ENCODE measurements at regions not wholly inside any gene's neighbourhood (a gene's known extent, or its start where the extent isn't known, plus 50 kb on each side); places are given as distances from the start of the nearest gene placed in this dataset.

DNA sequence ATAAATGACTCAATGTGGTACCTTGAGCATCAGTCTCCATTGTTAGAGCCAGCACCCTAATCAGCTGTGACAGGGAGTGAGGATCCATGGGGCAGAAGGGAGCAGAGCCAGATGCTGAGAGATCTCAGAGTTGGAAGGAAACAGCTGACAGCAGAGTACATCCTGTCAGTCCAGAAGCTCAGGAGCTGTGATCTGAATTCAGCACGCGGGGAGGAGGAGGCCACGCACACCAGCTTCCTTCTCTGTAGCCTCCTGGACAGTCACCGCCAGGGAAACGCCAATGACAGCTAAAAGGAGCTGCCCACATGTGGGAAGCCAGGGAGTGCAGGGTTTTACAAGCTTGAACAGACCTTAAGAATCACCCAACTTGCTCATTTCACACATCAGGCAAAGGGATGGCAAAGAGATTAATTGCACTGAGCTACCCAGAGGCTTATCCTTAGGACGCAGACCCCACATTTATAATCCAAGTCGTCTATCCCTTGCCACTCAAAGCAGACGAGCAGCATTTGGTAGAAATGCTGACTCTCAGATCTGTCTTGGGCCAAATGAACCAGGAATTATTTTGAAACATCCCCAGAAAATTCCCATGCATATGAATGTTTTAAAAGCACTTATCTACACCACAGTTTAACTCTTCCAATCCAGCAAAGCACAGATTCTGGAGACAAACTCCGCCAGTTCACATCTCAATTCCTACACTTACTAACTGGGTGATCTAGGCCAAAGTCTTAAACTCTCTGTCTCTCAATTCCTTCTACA lies 322.6 kb upstream of the TMTC1 start:
- no peak for DNase-seq (ENCODE audit: extremely low read depth in 1 of 2, low read depth in 1 of 2)

DNA sequence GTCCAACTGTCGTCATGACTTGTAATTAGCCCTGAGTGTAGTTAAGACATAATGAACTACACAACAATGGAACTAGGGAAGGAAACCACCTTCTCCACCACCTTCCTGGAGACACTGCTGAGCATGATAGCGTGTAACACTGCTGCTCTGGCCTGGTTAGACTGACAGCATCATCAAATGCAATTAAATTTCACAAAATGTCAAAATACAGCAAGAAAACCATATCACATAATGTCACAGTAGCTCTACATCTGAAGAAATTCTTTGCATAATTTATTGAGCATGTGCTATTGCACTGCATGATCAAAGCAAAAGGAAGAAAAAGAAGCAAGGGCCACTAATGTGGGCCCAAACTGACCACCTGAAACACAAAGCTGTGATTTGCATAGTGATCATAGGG lies 321.8 kb upstream of the TMTC1 start:
- DNase-seq (ENCODE audit: extremely low read depth in 1 of 2, low read depth in 1 of 2): no peak

DNA sequence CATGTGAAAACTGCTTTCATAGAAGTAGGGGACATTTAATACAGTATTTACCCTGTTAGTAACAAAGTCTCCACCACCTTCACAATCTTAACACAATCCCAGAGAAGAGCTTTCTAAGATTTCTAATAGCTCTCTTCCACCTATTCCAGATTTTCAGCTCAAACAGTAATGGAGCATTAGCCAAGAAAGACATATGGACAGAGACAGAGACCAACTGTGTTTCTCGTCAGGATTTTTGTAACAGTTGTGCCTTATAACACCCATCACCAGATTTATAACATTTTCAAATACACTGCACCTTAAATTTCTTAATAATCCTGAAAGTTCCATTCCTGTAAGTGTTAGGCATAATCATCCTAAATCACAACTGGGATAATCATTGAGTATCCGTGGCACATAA lies 321.2 kb upstream of the TMTC1 start:
- DNase-seq (ENCODE audit: extremely low read depth in 1 of 2, low read depth in 1 of 2): no peak

GRCh38 chr12:30100741-30101140 lies 317.0 kb upstream of the TMTC1 start:
- no peak for DNase-seq (ENCODE audit: extremely low read depth in 1 of 2, low read depth in 1 of 2)

DNA sequence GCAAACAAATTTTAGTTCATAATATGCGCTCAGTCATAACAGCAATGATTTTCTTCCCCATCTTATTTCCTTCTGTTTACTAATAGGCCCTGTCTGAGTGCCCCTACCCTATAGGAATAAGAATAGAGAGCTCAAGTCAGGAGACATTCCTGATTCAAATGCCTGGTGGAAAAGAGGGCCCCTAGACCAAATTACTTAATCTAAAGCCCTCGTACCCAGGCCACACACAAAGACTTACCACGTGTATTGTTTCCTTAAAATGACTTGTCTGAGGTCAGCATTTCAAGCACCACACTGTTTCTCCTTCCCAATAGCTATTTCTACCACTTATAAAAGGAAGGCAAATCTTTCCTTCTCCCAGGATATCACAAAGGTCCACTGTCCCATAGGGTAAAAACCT lies 314.9 kb upstream of the TMTC1 start:
- no peak for DNase-seq (ENCODE audit: extremely low read depth in 1 of 2, low read depth in 1 of 2)

- DNase-seq (ENCODE audit: extremely low read depth in 1 of 2, low read depth in 1 of 2): no peak
These were observed 311.8 kb upstream of the TMTC1 start for GRCh38 chr12:30095511-30095910.

- DNase-seq (ENCODE audit: extremely low read depth in 1 of 2, low read depth in 1 of 2): no peak
These were observed 309.4 kb upstream of the TMTC1 start for GRCh38 chr12:30092983-30093617.

GRCh38 chr12:30090258-30090657 lies 306.5 kb upstream of the TMTC1 start:
- no peak for DNase-seq (ENCODE audit: extremely low read depth in 1 of 2, low read depth in 1 of 2)

DNA sequence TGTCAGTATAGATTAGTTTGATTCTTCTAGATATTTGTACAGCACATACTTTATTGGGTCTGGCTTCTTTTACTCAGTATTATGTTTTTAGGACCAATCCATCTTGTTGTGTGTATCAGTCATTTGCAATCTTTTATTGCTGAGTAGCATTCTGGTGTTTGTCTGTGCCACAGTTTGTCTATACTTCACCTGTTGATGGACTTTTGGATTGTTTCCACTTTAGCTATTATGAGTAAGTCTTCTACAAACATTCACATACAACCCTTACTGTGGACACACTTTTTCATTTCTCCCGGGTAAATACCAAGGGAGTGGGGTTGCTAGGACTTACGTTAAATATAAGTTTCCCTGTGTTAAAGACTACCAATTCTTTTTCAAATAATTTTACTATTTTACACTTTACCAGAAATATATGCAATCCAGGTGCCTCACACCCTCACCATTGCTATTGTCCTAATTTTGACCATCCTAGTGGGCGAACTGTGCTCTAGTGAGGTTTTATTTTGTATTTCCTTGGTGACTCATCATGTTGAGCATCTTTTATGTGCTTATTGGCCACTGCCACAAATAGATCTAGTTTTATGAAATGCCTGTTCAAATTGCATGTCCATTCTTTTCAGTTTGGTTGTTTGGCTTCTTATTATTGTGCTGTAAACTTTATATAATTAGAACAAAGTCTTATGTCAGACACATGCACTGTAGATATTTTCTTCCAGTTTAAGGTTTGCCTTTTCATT lies 304.7 kb upstream of the TMTC1 start:
- no peak for DNase-seq (ENCODE audit: extremely low read depth in 1 of 2, low read depth in 1 of 2)

- no peak for DNase-seq (ENCODE audit: extremely low read depth in 1 of 2, low read depth in 1 of 2)
These were observed 298.6 kb upstream of the TMTC1 start for GRCh38 chr12:30082381-30082780.

GRCh38 chr12:30074916-30075315 lies 291.2 kb upstream of the TMTC1 start:
- DNase-seq (ENCODE audit: extremely low read depth in 1 of 2, low read depth in 1 of 2): no peak

DNA sequence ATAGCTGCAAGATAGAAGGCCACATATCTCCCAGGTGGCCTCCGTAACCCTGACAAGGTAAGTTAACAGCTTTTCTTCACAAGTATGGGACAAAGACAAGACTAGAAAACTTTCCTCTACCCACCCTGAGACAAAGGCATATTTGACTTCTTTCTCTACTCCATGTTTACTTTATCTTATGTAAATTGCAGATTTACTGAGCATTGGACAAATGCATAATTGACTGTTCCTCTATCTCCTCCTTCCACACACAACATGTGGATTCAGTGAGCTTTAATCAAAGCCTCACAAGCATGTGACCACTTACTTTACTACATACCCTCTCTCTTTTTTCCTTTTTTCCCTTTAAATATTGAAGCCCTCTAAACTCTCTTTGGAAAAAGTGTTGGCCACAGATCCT lies 289.1 kb upstream of the TMTC1 start:
- no peak for DNase-seq (ENCODE audit: extremely low read depth in 1 of 2, low read depth in 1 of 2)

DNA sequence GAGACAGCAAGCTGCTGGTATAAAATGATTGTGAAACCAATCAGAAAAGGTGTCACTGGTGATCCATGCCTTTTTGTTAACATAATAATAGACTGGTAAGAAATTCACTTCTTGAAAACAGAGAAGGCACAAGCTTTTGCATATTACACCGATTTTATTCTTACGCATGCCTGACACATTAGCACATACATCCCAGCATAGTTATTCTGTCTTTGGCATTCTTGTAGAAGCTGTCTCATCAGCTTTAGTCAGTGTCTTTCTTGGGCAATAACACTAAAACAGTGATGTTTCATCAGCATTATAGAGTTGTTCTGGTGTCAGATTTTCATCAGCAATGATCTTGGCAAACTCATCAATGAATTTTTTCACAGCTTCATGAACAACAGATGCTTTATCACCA lies 283.4 kb upstream of the TMTC1 start:
- no peak for DNase-seq (ENCODE audit: extremely low read depth in 1 of 2, low read depth in 1 of 2)

- no peak for DNase-seq (ENCODE audit: extremely low read depth in 1 of 2, low read depth in 1 of 2)
These were observed 281.2 kb upstream of the TMTC1 start for GRCh38 chr12:30064906-30065305.

DNA sequence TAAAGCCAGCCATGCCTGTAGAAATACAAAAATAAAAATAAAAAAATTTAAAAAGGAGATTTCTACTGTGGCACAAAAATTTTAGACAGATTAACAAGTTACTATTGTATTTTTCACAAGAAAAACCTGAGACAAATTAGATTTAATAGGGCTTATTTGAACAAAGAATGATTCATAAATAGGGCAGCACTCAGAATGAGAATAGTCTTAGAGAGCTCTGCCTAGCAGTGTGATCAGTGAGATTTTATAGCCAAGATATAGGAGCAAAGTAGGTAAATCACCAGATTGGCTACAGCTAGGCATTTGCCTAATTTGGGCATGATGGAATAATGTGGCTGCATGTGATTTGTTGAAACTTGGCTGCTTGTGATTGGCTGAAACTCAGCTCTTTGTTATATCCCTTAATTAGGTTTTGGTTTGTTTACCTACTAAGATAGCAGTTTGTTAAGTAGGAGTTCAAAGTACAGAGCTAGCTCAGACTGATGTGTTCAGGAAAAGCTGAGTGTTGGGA lies 279.7 kb upstream of the TMTC1 start:
- no peak for DNase-seq (ENCODE audit: extremely low read depth in 1 of 2, low read depth in 1 of 2)

- no peak for DNase-seq (ENCODE audit: extremely low read depth in 1 of 2, low read depth in 1 of 2)
These were observed 264.6 kb upstream of the TMTC1 start for GRCh38 chr12:30048371-30048770.

GRCh38 chr12:30047516-30048254 lies 263.9 kb upstream of the TMTC1 start:
- no peak for DNase-seq (ENCODE audit: extremely low read depth in 1 of 2, low read depth in 1 of 2)

DNA sequence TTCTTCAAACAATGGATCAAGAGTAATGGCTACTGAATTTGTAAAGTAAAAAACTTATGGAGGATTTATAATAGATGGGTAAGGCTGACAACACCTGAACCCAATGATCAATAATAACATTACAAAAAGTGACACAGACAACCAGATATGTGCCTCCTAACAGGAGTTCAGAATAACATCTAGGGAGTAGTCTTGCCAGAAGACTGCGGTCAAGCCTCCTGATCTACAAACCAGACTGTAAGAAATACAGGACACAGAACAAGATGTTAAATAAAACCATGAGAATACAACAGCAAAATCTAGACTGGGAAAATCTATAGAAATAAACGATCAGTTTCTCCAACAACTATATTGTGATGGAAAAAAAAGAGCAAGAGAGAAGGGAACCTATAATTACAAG lies 262.6 kb upstream of the TMTC1 start:
- DNase-seq (ENCODE audit: extremely low read depth in 1 of 2, low read depth in 1 of 2): no peak

DNA sequence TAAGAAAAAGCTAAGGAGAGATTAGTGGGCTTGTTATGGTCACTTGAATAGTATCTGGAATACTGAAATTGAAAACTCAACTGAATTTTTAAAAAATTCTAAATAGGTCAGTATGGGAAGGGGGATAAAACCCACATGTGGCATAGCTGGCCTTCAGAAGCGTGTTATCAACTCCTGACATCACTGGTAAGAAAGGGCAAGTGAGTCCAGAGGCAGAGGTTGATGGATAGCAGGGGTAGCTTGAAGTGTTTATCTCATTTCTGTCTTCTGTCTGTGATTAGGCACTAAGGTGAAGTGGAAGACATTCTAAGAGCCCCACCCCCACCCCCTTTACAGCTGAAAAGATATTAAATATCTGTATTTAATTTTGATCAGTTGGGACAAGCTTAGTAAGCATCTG lies 261.4 kb upstream of the TMTC1 start:
- no peak for DNase-seq (ENCODE audit: extremely low read depth in 1 of 2, low read depth in 1 of 2)

GRCh38 chr12:30044206-30044605 lies 260.5 kb upstream of the TMTC1 start:
- DNase-seq (ENCODE audit: extremely low read depth in 1 of 2, low read depth in 1 of 2): no peak

GRCh38 chr12:30043151-30043847 lies 259.6 kb upstream of the TMTC1 start:
- no peak for DNase-seq (ENCODE audit: extremely low read depth in 1 of 2, low read depth in 1 of 2)

Measured in stimulated activated CD8-positive, alpha-beta memory T cell treated with anti-CD3 and anti-CD28 coated beads, Interleukin-7, amount 100 ng/mL, for 48 hours (primary cell).